HL-60 (cell line): ENCODE measurements at regions not wholly inside any gene's neighbourhood (a gene's known extent, or its start where the extent isn't known, plus 50 kb on each side); places are given as distances from the start of the nearest gene placed in this dataset.

Experiments used
- POLR2AphosphoS5 ChIP-seq: IDR thresholded peaks from 2 replicates; pipeline ENCODE4 v1.6.1; 2012; ENCODE audit warnings: low read depth
- SPI1 ChIP-seq: IDR thresholded peaks from 2 replicates; pipeline ENCODE4 v1.6.1; 2012; ENCODE audit warnings: low read depth, mild to moderate bottlenecking, borderline replicate concordance
- TF ChIP-seq, protein P1 (sequence below): IDR thresholded peaks from one replicate; pipeline ENCODE4 v1.5.1; 2011; ENCODE audit warnings: low read length, control low read depth, inconsistent platforms; ENCODE audit not compliant: insufficient read depth

DNA sequence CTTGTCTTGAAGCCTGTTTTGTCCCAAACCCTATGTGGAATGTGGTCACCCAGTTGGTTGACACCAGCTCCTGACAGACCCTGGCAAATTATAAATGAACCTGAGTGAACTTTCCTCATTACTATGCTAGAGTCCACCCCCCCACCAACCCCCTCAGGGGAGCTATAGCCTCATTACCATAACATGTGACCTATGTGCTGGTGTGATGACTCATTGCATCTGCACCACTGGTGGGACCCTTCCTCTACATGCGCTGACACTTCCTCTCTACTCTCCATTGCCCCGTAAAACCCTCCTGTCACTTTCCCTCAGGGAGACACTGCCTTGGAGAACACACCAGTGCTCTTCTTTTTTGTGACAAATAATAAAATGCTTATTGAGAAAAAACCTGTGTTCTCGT, 105.0 kb upstream of the SESN3 start:
- TF ChIP-seq, protein P1, sequence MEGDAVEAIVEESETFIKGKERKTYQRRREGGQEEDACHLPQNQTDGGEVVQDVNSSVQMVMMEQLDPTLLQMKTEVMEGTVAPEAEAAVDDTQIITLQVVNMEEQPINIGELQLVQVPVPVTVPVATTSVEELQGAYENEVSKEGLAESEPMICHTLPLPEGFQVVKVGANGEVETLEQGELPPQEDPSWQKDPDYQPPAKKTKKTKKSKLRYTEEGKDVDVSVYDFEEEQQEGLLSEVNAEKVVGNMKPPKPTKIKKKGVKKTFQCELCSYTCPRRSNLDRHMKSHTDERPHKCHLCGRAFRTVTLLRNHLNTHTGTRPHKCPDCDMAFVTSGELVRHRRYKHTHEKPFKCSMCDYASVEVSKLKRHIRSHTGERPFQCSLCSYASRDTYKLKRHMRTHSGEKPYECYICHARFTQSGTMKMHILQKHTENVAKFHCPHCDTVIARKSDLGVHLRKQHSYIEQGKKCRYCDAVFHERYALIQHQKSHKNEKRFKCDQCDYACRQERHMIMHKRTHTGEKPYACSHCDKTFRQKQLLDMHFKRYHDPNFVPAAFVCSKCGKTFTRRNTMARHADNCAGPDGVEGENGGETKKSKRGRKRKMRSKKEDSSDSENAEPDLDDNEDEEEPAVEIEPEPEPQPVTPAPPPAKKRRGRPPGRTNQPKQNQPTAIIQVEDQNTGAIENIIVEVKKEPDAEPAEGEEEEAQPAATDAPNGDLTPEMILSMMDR = no peak
- TF ChIP-seq POLR2AphosphoS5 = no peak
- TF ChIP-seq SPI1 = peak; percentile 23; the same call in 1 of the 2 replicates
